Keratinocyte (primary cell): ENCODE measurements at regions not wholly inside any gene's neighbourhood (a gene's known extent, or its start where the extent isn't known, plus 50 kb on each side); places are given as distances from the start of the nearest gene placed in this dataset.

ENCODE experiments used
- DNase-seq: peaks from one replicate; pipeline ENCODE4 v3.0.0-alpha.2; 2011; ENCODE audit warnings: low read depth, missing footprints, low spot score
- FAIRE-seq: peaks from 2 replicates; lab custom pipeline; 2011; peaks lifted over from hg19 to GRCh38; lab: Jason Lieb, UNC
- H2AFZ ChIP-seq: 2 replicates; pipeline ENCODE4 v1.6.0; 2012; ENCODE audit warnings: low read length, control low read depth, inconsistent platforms; ENCODE audit not compliant: control insufficient read depth
- H3K27ac ChIP-seq: 2 replicates; pipeline ENCODE4 v1.5.1; 2011; ENCODE audit warnings: low read length; ENCODE audit not compliant: control insufficient read depth, insufficient read depth
- H3K27me3 ChIP-seq: 3 replicates; pipeline ENCODE4 v1.6.0; 2011; ENCODE audit warnings: low read length; ENCODE audit not compliant: control insufficient read depth, insufficient read depth; ENCODE audit errors: extremely low read depth
- H3K36me3 ChIP-seq, 2 experiments: 2 replicates in 1 of 2; 3 replicates in 1 of 2; pipeline ENCODE4 v1.5.1; 2011; ENCODE audit warnings: low read length in 2 of 2, mild to moderate bottlenecking in 1 of 2; ENCODE audit not compliant: control insufficient read depth in 2 of 2, insufficient read depth in 2 of 2; ENCODE audit errors: extremely low read depth in 1 of 2
- H3K4me1 ChIP-seq: 3 replicates; pipeline ENCODE4 v1.5.1; 2011; ENCODE audit warnings: low read length; ENCODE audit not compliant: control insufficient read depth, insufficient read depth; ENCODE audit errors: extremely low read depth
- H3K4me2 ChIP-seq: 3 replicates; pipeline ENCODE4 v1.6.0; 2011; ENCODE audit warnings: low read depth, low read length; ENCODE audit not compliant: control insufficient read depth, insufficient read depth; ENCODE audit errors: extremely low read depth
- H3K4me3 ChIP-seq, 3 experiments: fragments of 200-600 bp in 1 of 3; sonication (generic) in 1 of 3; 2 replicates in 2 of 3; 3 replicates in 1 of 3; pipeline ENCODE4 v1.5.1; 2011 to 2016; ENCODE audit warnings: low read length in 3 of 3, mild to moderate bottlenecking in 3 of 3, control low read depth in 2 of 3, inconsistent platforms in 1 of 3, low read depth in 1 of 3, mixed read lengths in 1 of 3, mixed run types in 1 of 3, moderate library complexity in 1 of 3; ENCODE audit not compliant: control insufficient read depth in 2 of 3, insufficient read depth in 2 of 3; ENCODE audit errors: extremely low read depth in 1 of 3
- H3K79me2 ChIP-seq: 2 replicates; pipeline ENCODE4 v1.6.0; 2012; ENCODE audit warnings: low read length; ENCODE audit not compliant: control insufficient read depth, insufficient read depth
- H3K9ac ChIP-seq: 3 replicates; pipeline ENCODE4 v1.6.0; 2011; ENCODE audit warnings: low read length; ENCODE audit not compliant: control insufficient read depth, insufficient read depth; ENCODE audit errors: extremely low read depth
- H3K9me1 ChIP-seq: 3 replicates; pipeline ENCODE4 v1.6.0; 2011; ENCODE audit warnings: low read length; ENCODE audit not compliant: control insufficient read depth, insufficient read depth; ENCODE audit errors: extremely low read depth
- H3K9me3 ChIP-seq: 2 replicates; pipeline ENCODE4 v1.5.1; 2012; ENCODE audit warnings: low read depth, low read length; ENCODE audit not compliant: control insufficient read depth
- H4K20me1 ChIP-seq: 3 replicates; pipeline ENCODE4 v1.6.0; 2011; ENCODE audit warnings: low read length; ENCODE audit not compliant: control insufficient read depth, insufficient read depth; ENCODE audit errors: extremely low read depth
- EZH2 ChIP-seq: IDR thresholded peaks from one replicate; pipeline ENCODE4 v1.6.1; 2012; ENCODE audit warnings: inconsistent platforms, mild to moderate bottlenecking, low read length, moderate library complexity
- dilution Hi-C: fragments of 300-500 bp; cut with MboI; formaldehyde crosslinking; loops from one replicate; pipeline ENCODE4 v1.7.0; 2020; ENCODE audit warnings: low sequenced_read_pairs; ENCODE audit not compliant: extremely low pct_ligation_motif_present
- TF ChIP-seq, protein P1 (sequence below), 3 experiments: IDR thresholded peaks in 1 of 3; conservative IDR thresholded peaks in 1 of 3; optimal IDR thresholded peaks in 1 of 3; 2 replicates in 2 of 3; 3 replicates in 1 of 3; pipeline versions ENCODE3 to v1.5.1; 2011; ENCODE audit warnings: low read length in 3 of 3, mild to moderate bottlenecking in 3 of 3, moderate library complexity in 2 of 3, control low read depth in 1 of 3, inconsistent platforms in 1 of 3; ENCODE audit not compliant: insufficient read depth in 2 of 3; ENCODE audit errors: extremely low read depth in 1 of 3

DNA sequence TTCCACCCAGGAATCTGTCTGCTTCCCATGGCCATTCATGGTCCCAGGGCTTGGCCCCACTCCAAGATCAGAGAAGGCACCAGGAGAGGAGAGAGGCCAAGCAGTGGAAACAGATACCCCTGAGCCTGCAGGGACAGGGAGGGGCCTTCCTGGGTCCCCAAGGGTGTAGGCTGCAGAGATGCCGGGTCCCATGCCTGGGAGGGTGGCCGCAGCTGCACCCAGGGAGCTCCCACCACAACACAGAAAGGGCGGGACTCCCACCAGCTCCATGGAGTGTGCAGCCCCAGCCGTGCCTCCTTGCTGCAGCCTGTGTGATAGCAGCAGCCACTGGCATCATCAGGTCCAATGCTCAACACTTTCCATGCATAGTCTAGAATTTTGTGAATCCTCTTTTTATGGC, 331.5 kb downstream of the UACA start:
- Histone ChIP-seq H3K9ac (no peak overlapping the region), H3K27ac (no peak overlapping the region), H4K20me1 (no peaks in the 10 kb centered on the region), H3K9me3 (no peaks in the 10 kb centered on the region), H2AFZ (no peak overlapping the region), H3K79me2 (no peaks in the 10 kb centered on the region), H3K9me1 (peaks cover 3% of the 10 kb centered on the region), H3K27me3 (peaks cover 11% of the 10 kb centered on the region), H3K36me3 (no peaks in the 10 kb centered on the region), H3K4me3 (no peak overlapping the region), H3K4me2 (no peak overlapping the region), H3K4me1 (peaks cover 33% of the 10 kb centered on the region)
- dilution Hi-C loops: no loop called here
- DNase-seq (no peak), FAIRE-seq (no peak)
- TF ChIP-seq EZH2: no peak
- TF ChIP-seq, protein P1, sequence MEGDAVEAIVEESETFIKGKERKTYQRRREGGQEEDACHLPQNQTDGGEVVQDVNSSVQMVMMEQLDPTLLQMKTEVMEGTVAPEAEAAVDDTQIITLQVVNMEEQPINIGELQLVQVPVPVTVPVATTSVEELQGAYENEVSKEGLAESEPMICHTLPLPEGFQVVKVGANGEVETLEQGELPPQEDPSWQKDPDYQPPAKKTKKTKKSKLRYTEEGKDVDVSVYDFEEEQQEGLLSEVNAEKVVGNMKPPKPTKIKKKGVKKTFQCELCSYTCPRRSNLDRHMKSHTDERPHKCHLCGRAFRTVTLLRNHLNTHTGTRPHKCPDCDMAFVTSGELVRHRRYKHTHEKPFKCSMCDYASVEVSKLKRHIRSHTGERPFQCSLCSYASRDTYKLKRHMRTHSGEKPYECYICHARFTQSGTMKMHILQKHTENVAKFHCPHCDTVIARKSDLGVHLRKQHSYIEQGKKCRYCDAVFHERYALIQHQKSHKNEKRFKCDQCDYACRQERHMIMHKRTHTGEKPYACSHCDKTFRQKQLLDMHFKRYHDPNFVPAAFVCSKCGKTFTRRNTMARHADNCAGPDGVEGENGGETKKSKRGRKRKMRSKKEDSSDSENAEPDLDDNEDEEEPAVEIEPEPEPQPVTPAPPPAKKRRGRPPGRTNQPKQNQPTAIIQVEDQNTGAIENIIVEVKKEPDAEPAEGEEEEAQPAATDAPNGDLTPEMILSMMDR (optimal IDR thresholded peaks at IDR 0.05 in 1 of 3, IDR thresholded peaks at IDR 0.05 in 1 of 3, conservative IDR thresholded peaks at IDR 0.05 in 1 of 3; ENCODE audit: extremely low read depth in 1 of 3, insufficient read depth in 2 of 3, low read length in 3 of 3): no peak

DNA sequence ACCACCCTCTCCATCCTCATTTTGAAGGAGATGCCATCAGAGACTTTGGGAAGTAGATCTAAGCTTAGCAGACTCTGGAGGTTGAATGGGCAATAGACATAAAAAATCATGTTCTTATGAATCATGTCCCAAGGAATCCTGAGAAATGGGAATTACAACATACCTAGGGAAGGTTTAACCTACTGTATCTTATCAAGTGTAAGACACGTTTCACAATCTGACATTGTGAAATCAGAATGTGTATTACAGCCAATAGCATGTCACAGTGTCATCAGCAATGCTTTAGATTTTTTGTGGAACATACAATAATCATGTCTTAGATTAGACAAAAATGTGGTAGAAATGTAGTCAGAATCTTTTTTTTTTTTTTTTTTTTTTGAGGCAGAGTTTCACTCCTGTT, 332.4 kb upstream of the TLE3 start:
- H3K27ac ChIP-seq: no peak overlapping the region

More for the DNA sequence above, 332.4 kb upstream of the TLE3 start:
- Histone ChIP-seq H3K9me3 (no peaks in the 10 kb centered on the region), H3K27me3 (peaks cover 12% of the 10 kb centered on the region), H3K9ac (no peak overlapping the region), H3K4me3 (no peak overlapping the region), H2AFZ (no peak overlapping the region), H3K79me2 (no peaks in the 10 kb centered on the region), H3K9me1 (peaks cover 3% of the 10 kb centered on the region), H3K4me1 (peaks cover 41% of the 10 kb centered on the region), H3K4me2 (peak overlapping the region; percentile 6), H3K36me3 (no peaks in the 10 kb centered on the region), H4K20me1 (no peaks in the 10 kb centered on the region)
- FAIRE-seq: peak; percentile 94
- no peak for TF ChIP-seq EZH2
- TF ChIP-seq, protein P1 (optimal IDR thresholded peaks at IDR 0.05 in 1 of 3, IDR thresholded peaks at IDR 0.05 in 1 of 3, conservative IDR thresholded peaks at IDR 0.05 in 1 of 3; ENCODE audit: extremely low read depth in 1 of 3, insufficient read depth in 2 of 3, low read length in 3 of 3): no peak
- DNase-seq: peak; percentile 71
- dilution Hi-C loops: no loop called here
